GM18508 (cell line): ENCODE measurements at regions not wholly inside any gene's neighbourhood (a gene's known extent, or its start where the extent isn't known, plus 50 kb on each side); places are given as distances from the start of the nearest gene placed in this dataset.

Source experiments
- ATAC-seq: cut with Tn5 transposase; IDR thresholded peaks from one replicate; pipeline ENCODE4 v1.9.1; 2021; ENCODE audit warnings: moderate number of reproducible peaks; ENCODE audit not compliant: insufficient read depth, unreplicated experiment

GRCh38 chr1:168991667-168992475 lies 114.6 kb upstream of the ATP1B1 start:
- no peak for ATAC-seq

- no peak for ATAC-seq
Measured at GRCh38 chr1:169001353-169001752, 105.1 kb upstream of the ATP1B1 start.

- no peak for ATAC-seq
Measured at GRCh38 chr1:169003864-169004516, 102.5 kb upstream of the ATP1B1 start.

GRCh38 chr1:169005776-169006175 lies 100.7 kb upstream of the ATP1B1 start:
- ATAC-seq: no peak

- ATAC-seq: no peak
Measured at GRCh38 chr1:169009666-169010065, 96.8 kb upstream of the ATP1B1 start.

- peak; percentile 55 for ATAC-seq
Measured at GRCh38 chr1:169012416-169012815, 94.1 kb upstream of the ATP1B1 start.

- no peak for ATAC-seq
Measured at GRCh38 chr1:169013821-169014220, 92.7 kb upstream of the ATP1B1 start.

- ATAC-seq: no peak
Measured at GRCh38 chr1:169015464-169015863, 91.0 kb upstream of the ATP1B1 start.

GRCh38 chr1:169018751-169019150 lies 87.7 kb upstream of the ATP1B1 start:
- no peak for ATAC-seq

- ATAC-seq: no peak
Measured at GRCh38 chr1:169019419-169020058, 87.0 kb upstream of the ATP1B1 start.

GRCh38 chr1:169020684-169021083 lies 85.8 kb upstream of the ATP1B1 start:
- no peak for ATAC-seq

- ATAC-seq: no peak
Measured at GRCh38 chr1:169022648-169023047, 83.8 kb upstream of the ATP1B1 start.

- ATAC-seq: no peak
Measured at GRCh38 chr1:169024255-169024654, 82.2 kb upstream of the ATP1B1 start.

- ATAC-seq: peak; percentile 86
Measured at GRCh38 chr1:169024800-169025271, 81.7 kb upstream of the ATP1B1 start.

- ATAC-seq: no peak
Measured at GRCh38 chr1:169025412-169025811, 81.1 kb upstream of the ATP1B1 start.

GRCh38 chr1:169027607-169028320 lies 78.7 kb upstream of the ATP1B1 start:
- no peak for ATAC-seq

- no peak for ATAC-seq
Measured at GRCh38 chr1:169031566-169032224, 74.8 kb upstream of the ATP1B1 start.

GRCh38 chr1:169041366-169041765 lies 65.1 kb upstream of the ATP1B1 start:
- no peak for ATAC-seq

GRCh38 chr1:169042377-169042776 lies 64.1 kb upstream of the ATP1B1 start:
- ATAC-seq: no peak

- ATAC-seq: no peak
Measured at GRCh38 chr1:169043823-169044222, 62.7 kb upstream of the ATP1B1 start.
